Stimulated activated naive CD8-positive, alpha-beta T cell treated with anti-CD3 and anti-CD28 coated beads, Interleukin-15, amount 100 ng/mL, for 72 hours (primary cell): ENCODE measurements at regions not wholly inside any gene's neighbourhood (a gene's known extent, or its start where the extent isn't known, plus 50 kb on each side); places are given as distances from the start of the nearest gene placed in this dataset.
A peak's percentile ranks its signal among the peaks of the same experiment; 100 is the strongest.

Source experiments
- ATAC-seq: fragments of 150-1000 bp; cut with Tn5 transposase; 2 replicates; pipeline ENCODE4 v1.10.0; 2021; ENCODE audit warnings: mild to moderate bottlenecking, moderate library complexity
- DNase-seq, 2 donors: peaks; one replicate each; pipeline ENCODE4 v3.0.0; 2021 to 2022
- H3K27ac Mint-ChIP-seq, 2 donors: one replicate each; pipeline ENCODE4 v1.8.0; 2022; ENCODE audit warnings: mild to moderate bottlenecking in 2 of 2, mixed read lengths in 2 of 2, moderate library complexity in 2 of 2
- H3K27me3 Mint-ChIP-seq: one replicate; pipeline ENCODE4 v1.8.0; 2022; ENCODE audit warnings: mixed read lengths
- H3K4me1 Mint-ChIP-seq: one replicate; pipeline ENCODE4 v1.8.0; 2022; ENCODE audit warnings: mild to moderate bottlenecking, mixed read lengths
- H3K4me3 Mint-ChIP-seq, 2 donors: one replicate each; pipeline ENCODE4 v1.8.0; 2022; ENCODE audit warnings: mild to moderate bottlenecking in 2 of 2, mixed read lengths in 2 of 2, moderate library complexity in 1 of 2
- H3K9me3 Mint-ChIP-seq, 2 donors: one replicate each; pipeline ENCODE4 v1.8.0; 2022; ENCODE audit warnings: mixed read lengths in 2 of 2

GRCh38 chr4:137212601-137213000, 319.7 kb downstream of the PCDH18 start:
- no peak overlapping the region for H3K4me3 Mint-ChIP-seq
- H3K9me3 Mint-ChIP-seq: peaks cover 0 to 9% of the 10 kb centered on the region in 2 donors

GRCh38 chr4:137209240-137209639, 323.1 kb downstream of the PCDH18 start:
- no peaks in the 10 kb centered on the region for H3K27me3 Mint-ChIP-seq
- H3K9me3 Mint-ChIP-seq: peaks cover 0 to 12% of the 10 kb centered on the region in 2 donors
- no peaks in the 10 kb centered on the region for H3K4me1 Mint-ChIP-seq
- H3K27ac Mint-ChIP-seq: no peak overlapping the region
- no peak for ATAC-seq
- H3K4me3 Mint-ChIP-seq: no peak overlapping the region
- DNase-seq: no peak

More at GRCh38 chr4:137212601-137213000, 319.7 kb downstream of the PCDH18 start:
- H3K27ac Mint-ChIP-seq: no peak overlapping the region
- no peaks in the 10 kb centered on the region for H3K27me3 Mint-ChIP-seq
- no peak for ATAC-seq
- H3K4me1 Mint-ChIP-seq: no peaks in the 10 kb centered on the region
- DNase-seq: no peak

GRCh38 chr4:137206781-137207180, 325.5 kb downstream of the PCDH18 start:
- no peak for DNase-seq

GRCh38 chr4:137203601-137204000, 328.7 kb downstream of the PCDH18 start:
- peaks cover 0 to 4% of the 10 kb centered on the region in 2 donors for H3K9me3 Mint-ChIP-seq
- H3K4me3 Mint-ChIP-seq: no peak overlapping the region
- ATAC-seq: no peak
- no peak overlapping the region for H3K27ac Mint-ChIP-seq
- DNase-seq: no peak
- no peaks in the 10 kb centered on the region for H3K27me3 Mint-ChIP-seq
- H3K4me1 Mint-ChIP-seq: no peaks in the 10 kb centered on the region

More at GRCh38 chr4:137206781-137207180, 325.5 kb downstream of the PCDH18 start:
- Mint-ChIP-seq H3K27me3 (no peaks in the 10 kb centered on the region), H3K27ac (no peak overlapping the region), H3K9me3 (peaks cover 0 to 13% of the 10 kb centered on the region in 2 donors), H3K4me3 (no peak overlapping the region), H3K4me1 (no peaks in the 10 kb centered on the region)
- no peak for ATAC-seq

- ATAC-seq (no peak), DNase-seq (no peak)
- H3K27me3 Mint-ChIP-seq: no peaks in the 10 kb centered on the region
- no peaks in the 10 kb centered on the region for H3K4me1 Mint-ChIP-seq
- no peak overlapping the region for H3K4me3 Mint-ChIP-seq
- H3K27ac Mint-ChIP-seq: no peak overlapping the region
- H3K9me3 Mint-ChIP-seq: peaks cover 0 to 4% of the 10 kb centered on the region in 2 donors
These were observed 332.0 kb downstream of the PCDH18 start for GRCh38 chr4:137200322-137200721.

- DNase-seq: no peak
- H3K27me3 Mint-ChIP-seq: no peaks in the 10 kb centered on the region
- no peak overlapping the region for H3K4me3 Mint-ChIP-seq
- no peak overlapping the region for H3K27ac Mint-ChIP-seq
- no peaks in the 10 kb centered on the region for H3K9me3 Mint-ChIP-seq
- no peak for ATAC-seq
- H3K4me1 Mint-ChIP-seq: no peaks in the 10 kb centered on the region
These were observed 333.5 kb downstream of the PCDH18 start for GRCh38 chr4:137198791-137199190.

GRCh38 chr4:137194670-137195069, 337.6 kb downstream of the PCDH18 start:
- Mint-ChIP-seq H3K4me1 (no peaks in the 10 kb centered on the region), H3K27ac (no peak overlapping the region), H3K27me3 (no peaks in the 10 kb centered on the region), H3K9me3 (peaks cover 0 to 6% of the 10 kb centered on the region in 2 donors), H3K4me3 (no peak overlapping the region)
- ATAC-seq (no peak), DNase-seq (no peak)

- no peaks in the 10 kb centered on the region for H3K27me3 Mint-ChIP-seq
- ATAC-seq: no peak
- peaks cover 0 to 6% of the 10 kb centered on the region in 2 donors for H3K9me3 Mint-ChIP-seq
- no peak for DNase-seq
- no peak overlapping the region for H3K4me3 Mint-ChIP-seq
- no peak overlapping the region for H3K27ac Mint-ChIP-seq
- no peaks in the 10 kb centered on the region for H3K4me1 Mint-ChIP-seq
These were observed 338.7 kb downstream of the PCDH18 start for GRCh38 chr4:137193564-137193963.

GRCh38 chr4:137181293-137181899, 350.9 kb downstream of the PCDH18 start:
- Mint-ChIP-seq H3K27ac (peak overlapping the region in 1 of 2 donors; percentile 1), H3K27me3 (no peaks in the 10 kb centered on the region), H3K4me3 (no peak overlapping the region), H3K9me3 (no peaks in the 10 kb centered on the region), H3K4me1 (no peaks in the 10 kb centered on the region)
- ATAC-seq (no peak), DNase-seq (no peak)

GRCh38 chr4:137180349-137180748, 351.9 kb downstream of the PCDH18 start:
- DNase-seq (no peak), ATAC-seq (no peak)
- Mint-ChIP-seq H3K4me1 (no peaks in the 10 kb centered on the region), H3K4me3 (no peak overlapping the region), H3K27ac (no peak overlapping the region), H3K9me3 (no peaks in the 10 kb centered on the region), H3K27me3 (no peaks in the 10 kb centered on the region)

GRCh38 chr4:137156807-137157206, 375.5 kb downstream of the PCDH18 start:
- no peak for DNase-seq
- Mint-ChIP-seq H3K4me1 (no peaks in the 10 kb centered on the region), H3K9me3 (peaks cover 5 to 12% of the 10 kb centered on the region in 2 donors), H3K27me3 (no peaks in the 10 kb centered on the region), H3K27ac (no peak overlapping the region), H3K4me3 (no peak overlapping the region)
- no peak for ATAC-seq

- DNase-seq: no peak
- Mint-ChIP-seq H3K4me3 (no peak overlapping the region), H3K27ac (no peak overlapping the region), H3K27me3 (no peaks in the 10 kb centered on the region), H3K4me1 (no peaks in the 10 kb centered on the region), H3K9me3 (peaks cover 5 to 12% of the 10 kb centered on the region in 2 donors)
- ATAC-seq: no peak
These were observed 376.2 kb downstream of the PCDH18 start for GRCh38 chr4:137156054-137156453.

- H3K4me3 Mint-ChIP-seq: no peak overlapping the region
- no peak overlapping the region for H3K27ac Mint-ChIP-seq
- no peaks in the 10 kb centered on the region for H3K4me1 Mint-ChIP-seq
- no peak for DNase-seq
- peaks cover 0 to 7% of the 10 kb centered on the region in 2 donors for H3K9me3 Mint-ChIP-seq
- ATAC-seq: no peak
- H3K27me3 Mint-ChIP-seq: no peaks in the 10 kb centered on the region
These were observed 401.1 kb downstream of the PCDH18 start for GRCh38 chr4:137131201-137131600.

GRCh38 chr4:137129845-137130244, 402.4 kb downstream of the PCDH18 start:
- H3K4me3 Mint-ChIP-seq: no peak overlapping the region
- ATAC-seq: no peak
- H3K4me1 Mint-ChIP-seq: no peaks in the 10 kb centered on the region
- no peak overlapping the region for H3K27ac Mint-ChIP-seq
- H3K9me3 Mint-ChIP-seq: peaks cover 0 to 7% of the 10 kb centered on the region in 2 donors
- no peak for DNase-seq
- H3K27me3 Mint-ChIP-seq: no peaks in the 10 kb centered on the region

GRCh38 chr4:137129441-137129840, 402.9 kb downstream of the PCDH18 start:
- Mint-ChIP-seq H3K27ac (no peak overlapping the region), H3K9me3 (peaks cover 0 to 7% of the 10 kb centered on the region in 2 donors), H3K4me3 (no peak overlapping the region), H3K4me1 (no peaks in the 10 kb centered on the region), H3K27me3 (no peaks in the 10 kb centered on the region)
- ATAC-seq (no peak), DNase-seq (no peak)

- Mint-ChIP-seq H3K4me3 (no peak overlapping the region), H3K27me3 (no peaks in the 10 kb centered on the region), H3K9me3 (peaks cover 0 to 7% of the 10 kb centered on the region in 2 donors), H3K27ac (no peak overlapping the region), H3K4me1 (no peaks in the 10 kb centered on the region)
- ATAC-seq: no peak
- DNase-seq: no peak
These were observed 407.3 kb downstream of the PCDH18 start for GRCh38 chr4:137125011-137125410.
